Left forelimb (tissue), 1 donor: ENCODE measurements at regions not wholly inside any gene's neighbourhood (a gene's known extent, or its start where the extent isn't known, plus 50 kb on each side); places are given as distances from the start of the nearest gene placed in this dataset.
"Not testable (repeated sequence)": the region's sequence is repeated elsewhere in the genome, so short reads cannot be mapped to it uniquely, and the experiment has no call there.

Experiments used
- DNase-seq: peaks from one replicate; pipeline ENCODE4 v3.0.0-alpha.2; 2018; ENCODE audit warnings: low spot score

- no peak for DNase-seq
These were observed 139.5 kb upstream of the RBMS3 start for GRCh38 chr3:29141197-29141917.

GRCh38 chr3:29141918-29142275 is 139.0 kb upstream of the RBMS3 start:
- no peak for DNase-seq

GRCh38 chr3:29143151-29143550 is 137.7 kb upstream of the RBMS3 start:
- DNase-seq = no peak

- no peak for DNase-seq
These were observed 136.5 kb upstream of the RBMS3 start for GRCh38 chr3:29144361-29144760.

- DNase-seq = no peak
These were observed 136.1 kb upstream of the RBMS3 start for GRCh38 chr3:29144807-29145206.

GRCh38 chr3:29145360-29145759 is 135.5 kb upstream of the RBMS3 start:
- DNase-seq = no peak

GRCh38 chr3:29152379-29152778 is 128.5 kb upstream of the RBMS3 start:
- DNase-seq = no peak

- DNase-seq = no peak
These were observed 127.1 kb upstream of the RBMS3 start for GRCh38 chr3:29153811-29154210.

- no peak for DNase-seq
These were observed 124.7 kb upstream of the RBMS3 start for GRCh38 chr3:29156086-29156715.

GRCh38 chr3:29164825-29165224 is 116.0 kb upstream of the RBMS3 start:
- no peak for DNase-seq

GRCh38 chr3:29167180-29167579 is 113.7 kb upstream of the RBMS3 start:
- no peak for DNase-seq

GRCh38 chr3:29168081-29168480 is 112.8 kb upstream of the RBMS3 start:
- no peak for DNase-seq

- no peak for DNase-seq
These were observed 112.2 kb upstream of the RBMS3 start for GRCh38 chr3:29168696-29169095.

GRCh38 chr3:29169451-29169850 is 111.4 kb upstream of the RBMS3 start:
- DNase-seq = no peak

- no peak for DNase-seq
These were observed 109.6 kb upstream of the RBMS3 start for GRCh38 chr3:29171043-29171990.

GRCh38 chr3:29176501-29176900 is 104.4 kb upstream of the RBMS3 start:
- DNase-seq = no peak

GRCh38 chr3:29178809-29179793 is 101.8 kb upstream of the RBMS3 start:
- DNase-seq = no peak

- DNase-seq = no peak
These were observed 99.6 kb upstream of the RBMS3 start for GRCh38 chr3:29181149-29181780.

GRCh38 chr3:29181872-29182271 is 99.0 kb upstream of the RBMS3 start:
- no peak for DNase-seq

GRCh38 chr3:29182828-29183227 is 98.0 kb upstream of the RBMS3 start:
- not testable (repeated sequence) for DNase-seq
